ENCODE measurements at regions not wholly inside any gene's neighbourhood (a gene's known extent, or its start where the extent isn't known, plus 50 kb on each side); places are given as distances from the start of the nearest gene placed in this dataset.

DNA sequence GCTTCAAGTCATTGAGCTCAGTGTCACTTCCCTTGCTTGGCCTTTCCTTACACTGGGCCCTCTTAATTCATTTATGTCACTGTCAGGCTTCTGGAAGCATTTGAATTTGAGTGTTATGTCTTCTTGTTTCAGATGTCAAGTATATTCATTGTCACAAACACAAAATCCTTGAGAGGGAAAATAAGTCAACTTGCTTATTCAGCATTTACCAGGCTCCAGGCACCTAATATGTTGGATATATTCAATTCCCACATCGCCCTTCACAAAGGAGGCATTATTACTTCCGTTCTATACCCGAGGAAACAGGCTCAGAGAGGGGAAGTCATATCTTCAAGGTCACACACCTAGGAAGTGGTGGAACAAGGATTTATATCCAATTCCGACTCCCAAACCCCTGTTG is 121.1 kb upstream of the SMIM23 start:
- TF ChIP-seq, protein P1, sequence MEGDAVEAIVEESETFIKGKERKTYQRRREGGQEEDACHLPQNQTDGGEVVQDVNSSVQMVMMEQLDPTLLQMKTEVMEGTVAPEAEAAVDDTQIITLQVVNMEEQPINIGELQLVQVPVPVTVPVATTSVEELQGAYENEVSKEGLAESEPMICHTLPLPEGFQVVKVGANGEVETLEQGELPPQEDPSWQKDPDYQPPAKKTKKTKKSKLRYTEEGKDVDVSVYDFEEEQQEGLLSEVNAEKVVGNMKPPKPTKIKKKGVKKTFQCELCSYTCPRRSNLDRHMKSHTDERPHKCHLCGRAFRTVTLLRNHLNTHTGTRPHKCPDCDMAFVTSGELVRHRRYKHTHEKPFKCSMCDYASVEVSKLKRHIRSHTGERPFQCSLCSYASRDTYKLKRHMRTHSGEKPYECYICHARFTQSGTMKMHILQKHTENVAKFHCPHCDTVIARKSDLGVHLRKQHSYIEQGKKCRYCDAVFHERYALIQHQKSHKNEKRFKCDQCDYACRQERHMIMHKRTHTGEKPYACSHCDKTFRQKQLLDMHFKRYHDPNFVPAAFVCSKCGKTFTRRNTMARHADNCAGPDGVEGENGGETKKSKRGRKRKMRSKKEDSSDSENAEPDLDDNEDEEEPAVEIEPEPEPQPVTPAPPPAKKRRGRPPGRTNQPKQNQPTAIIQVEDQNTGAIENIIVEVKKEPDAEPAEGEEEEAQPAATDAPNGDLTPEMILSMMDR (IDR thresholded peaks at IDR 0.05), result no peak
- TF ChIP-seq POLR2A (IDR thresholded peaks at IDR 0.05) (no peak), POLR2AphosphoS5 (IDR thresholded peaks at IDR 0.05) (no peak), EP300 (IDR thresholded peaks at IDR 0.05) (no peak)
